Naive thymus-derived CD8-positive, alpha-beta T cell (primary cell): ENCODE measurements at regions not wholly inside any gene's neighbourhood (a gene's known extent, or its start where the extent isn't known, plus 50 kb on each side); places are given as distances from the start of the nearest gene placed in this dataset.

Experiments
- ATAC-seq, 2 donors: fragments of 150-1000 bp; cut with Tn5 transposase in 1 of 2; sonication (Bioruptor Pico), chemical (Tn5 transposase) in 1 of 2; 1 replicate in 1 of 2; 2 replicates in 1 of 2; pipeline ENCODE4 v1.10.0; 2021; ENCODE audit warnings: mild to moderate bottlenecking in 2 of 2, moderate library complexity in 2 of 2
- POLR2A ChIA-PET: fragments of 350-600 bp; sonication (Branson Sonifier 250); formaldehyde crosslinking; loops from one replicate; lab custom pipeline; 2021; ENCODE audit warnings: antibody characterized with exemption; lab: Charles Lee
- DNase-seq, 10 donors: peaks; one replicate each; pipeline versions ENCODE4 v3.0.0 to v3.0.0-alpha.2; 2020 to 2022
- H3K27ac Mint-ChIP-seq, 10 donors: one replicate each; pipeline ENCODE4 v1.8.0; 2020 to 2022; ENCODE audit warnings: mild to moderate bottlenecking in 10 of 10, mixed read lengths in 10 of 10, moderate library complexity in 4 of 10, inconsistent platforms in 1 of 10
- H3K27me3 Mint-ChIP-seq, 5 donors: one replicate each; pipeline ENCODE4 v1.8.0; 2021 to 2022; ENCODE audit warnings: mixed read lengths in 5 of 5
- H3K36me3 Mint-ChIP-seq, 3 donors: one replicate each; pipeline ENCODE4 v1.8.0; 2020 to 2022; ENCODE audit warnings: mixed read lengths in 3 of 3, mild to moderate bottlenecking in 2 of 3, inconsistent platforms in 1 of 3
- H3K4me1 Mint-ChIP-seq, 4 donors: one replicate each; pipeline ENCODE4 v1.8.0; 2021 to 2022; ENCODE audit warnings: mixed read lengths in 4 of 4
- H3K4me3 Mint-ChIP-seq, 10 donors: one replicate each; pipeline ENCODE4 v1.8.0; 2020 to 2022; ENCODE audit warnings: mild to moderate bottlenecking in 10 of 10, mixed read lengths in 10 of 10, moderate library complexity in 6 of 10, inconsistent platforms in 1 of 10
- H3K9me3 Mint-ChIP-seq, 9 donors: one replicate each; pipeline ENCODE4 v1.8.0; 2020 to 2022; ENCODE audit warnings: mixed read lengths in 9 of 9, mild to moderate bottlenecking in 3 of 9, inconsistent platforms in 1 of 9, moderate library complexity in 1 of 9

DNA sequence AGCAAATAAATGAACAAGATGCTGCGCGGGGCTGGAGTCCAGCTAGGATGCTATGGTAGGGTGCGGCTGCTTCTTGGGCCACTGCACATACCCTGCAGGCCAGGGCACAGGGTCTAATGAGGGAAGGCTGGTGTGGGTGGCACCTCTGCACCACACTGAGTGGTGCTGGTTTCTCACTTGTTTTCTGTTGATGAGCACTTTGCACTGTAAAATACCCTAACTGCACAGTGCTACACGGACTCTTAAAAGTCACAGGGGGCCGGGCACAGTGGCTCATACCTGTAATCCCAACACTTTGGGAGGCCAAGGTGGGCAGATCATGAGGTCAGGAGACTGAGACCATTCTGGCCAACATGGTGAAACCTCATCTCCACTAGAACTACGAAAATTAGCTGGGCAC lies 52.7 kb upstream of the DMRT1 start:
- ATAC-seq (no peak), DNase-seq (no peak)
- no peaks in the 10 kb centered on the region for H3K36me3 Mint-ChIP-seq
- H3K9me3 Mint-ChIP-seq, result no peaks in the 10 kb centered on the region
- no peaks in the 10 kb centered on the region for H3K4me1 Mint-ChIP-seq
- no peak overlapping the region for H3K27ac Mint-ChIP-seq
- POLR2A ChIA-PET, result no interaction called here
- H3K4me3 Mint-ChIP-seq, result no peak overlapping the region
- H3K27me3 Mint-ChIP-seq, result peaks cover 0 to 1% (median 0%) of the 10 kb centered on the region in 5 donors
